Endothelial cell of umbilical vein (primary cell): ENCODE measurements at regions not wholly inside any gene's neighbourhood (a gene's known extent, or its start where the extent isn't known, plus 50 kb on each side); places are given as distances from the start of the nearest gene placed in this dataset.

Experiments
- EZH2 ChIP-seq: IDR thresholded peaks from 2 replicates; pipeline ENCODE4 v1.6.1; 2012; ENCODE audit warnings: borderline replicate concordance, low read depth, mild to moderate bottlenecking, moderate library complexity, low read length, inconsistent platforms; ENCODE audit not compliant: severe bottlenecking
- POLR2A ChIP-seq: IDR thresholded peaks from 2 replicates; pipeline ENCODE4 v1.6.1; 2012; ENCODE audit warnings: low read depth, mild to moderate bottlenecking, control low read depth, low read length
- POLR2AphosphoS5 ChIP-seq: IDR thresholded peaks from 2 replicates; pipeline ENCODE4 v1.6.1; 2012; ENCODE audit warnings: low read depth, mild to moderate bottlenecking, control low read depth, low read length, moderate library complexity; ENCODE audit not compliant: insufficient read depth
- TF ChIP-seq, protein P1 (sequence below), 2 donors: IDR thresholded peaks; 1 replicate in 1 of 2; 2 replicates in 1 of 2; pipeline ENCODE4 v1.5.1; 2011; ENCODE audit warnings: low read length in 2 of 2, mild to moderate bottlenecking in 2 of 2, moderate library complexity in 2 of 2, control low read depth in 1 of 2, inconsistent platforms in 1 of 2, low read depth in 1 of 2; ENCODE audit not compliant: insufficient read depth in 1 of 2; ENCODE audit errors: extremely low read depth in 1 of 2

DNA sequence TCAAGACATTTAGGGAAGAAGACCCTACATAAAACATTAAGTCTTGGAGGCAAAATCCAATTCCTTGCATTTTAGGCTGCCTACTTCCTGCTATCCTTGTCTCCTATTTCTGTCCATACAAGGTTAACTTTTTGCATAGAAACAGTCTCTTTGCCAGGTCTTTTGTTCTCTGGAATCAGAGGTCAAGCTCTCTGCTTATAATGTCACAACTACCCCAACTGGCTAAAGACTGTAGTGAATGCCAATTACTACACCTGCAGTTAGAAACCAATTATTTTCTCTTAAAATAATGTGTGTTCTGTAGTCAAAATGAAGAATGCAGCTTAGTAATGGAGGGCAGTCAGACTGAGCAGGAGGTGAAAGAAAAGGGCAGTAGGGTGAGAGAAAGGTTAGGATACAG, 856.2 kb downstream of the TUSC7 start:
- TF ChIP-seq, protein P1, sequence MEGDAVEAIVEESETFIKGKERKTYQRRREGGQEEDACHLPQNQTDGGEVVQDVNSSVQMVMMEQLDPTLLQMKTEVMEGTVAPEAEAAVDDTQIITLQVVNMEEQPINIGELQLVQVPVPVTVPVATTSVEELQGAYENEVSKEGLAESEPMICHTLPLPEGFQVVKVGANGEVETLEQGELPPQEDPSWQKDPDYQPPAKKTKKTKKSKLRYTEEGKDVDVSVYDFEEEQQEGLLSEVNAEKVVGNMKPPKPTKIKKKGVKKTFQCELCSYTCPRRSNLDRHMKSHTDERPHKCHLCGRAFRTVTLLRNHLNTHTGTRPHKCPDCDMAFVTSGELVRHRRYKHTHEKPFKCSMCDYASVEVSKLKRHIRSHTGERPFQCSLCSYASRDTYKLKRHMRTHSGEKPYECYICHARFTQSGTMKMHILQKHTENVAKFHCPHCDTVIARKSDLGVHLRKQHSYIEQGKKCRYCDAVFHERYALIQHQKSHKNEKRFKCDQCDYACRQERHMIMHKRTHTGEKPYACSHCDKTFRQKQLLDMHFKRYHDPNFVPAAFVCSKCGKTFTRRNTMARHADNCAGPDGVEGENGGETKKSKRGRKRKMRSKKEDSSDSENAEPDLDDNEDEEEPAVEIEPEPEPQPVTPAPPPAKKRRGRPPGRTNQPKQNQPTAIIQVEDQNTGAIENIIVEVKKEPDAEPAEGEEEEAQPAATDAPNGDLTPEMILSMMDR (IDR thresholded peaks at IDR 0.05; ENCODE audit: extremely low read depth in 1 of 2, insufficient read depth in 1 of 2, low read depth in 1 of 2, low read length in 2 of 2), result no peak
- TF ChIP-seq POLR2AphosphoS5 (no peak), POLR2A (no peak), EZH2 (no peak)
